Keratinocyte (primary cell): ENCODE measurements at regions not wholly inside any gene's neighbourhood (a gene's known extent, or its start where the extent isn't known, plus 50 kb on each side); places are given as distances from the start of the nearest gene placed in this dataset.
"Not testable (repeated sequence)": the region's sequence is repeated elsewhere in the genome, so short reads cannot be mapped to it uniquely, and the experiment has no call there.

ENCODE experiments used
- EZH2 ChIP-seq: IDR thresholded peaks from one replicate; pipeline ENCODE4 v1.6.1; 2012; ENCODE audit warnings: inconsistent platforms, mild to moderate bottlenecking, low read length, moderate library complexity
- TF ChIP-seq, protein P1 (sequence below), 3 experiments: IDR thresholded peaks in 1 of 3; conservative IDR thresholded peaks in 1 of 3; optimal IDR thresholded peaks in 1 of 3; 2 replicates in 2 of 3; 3 replicates in 1 of 3; pipeline versions ENCODE3 to v1.5.1; 2011; ENCODE audit warnings: low read length in 3 of 3, mild to moderate bottlenecking in 3 of 3, moderate library complexity in 2 of 3, control low read depth in 1 of 3, inconsistent platforms in 1 of 3; ENCODE audit not compliant: insufficient read depth in 2 of 3; ENCODE audit errors: extremely low read depth in 1 of 3

DNA sequence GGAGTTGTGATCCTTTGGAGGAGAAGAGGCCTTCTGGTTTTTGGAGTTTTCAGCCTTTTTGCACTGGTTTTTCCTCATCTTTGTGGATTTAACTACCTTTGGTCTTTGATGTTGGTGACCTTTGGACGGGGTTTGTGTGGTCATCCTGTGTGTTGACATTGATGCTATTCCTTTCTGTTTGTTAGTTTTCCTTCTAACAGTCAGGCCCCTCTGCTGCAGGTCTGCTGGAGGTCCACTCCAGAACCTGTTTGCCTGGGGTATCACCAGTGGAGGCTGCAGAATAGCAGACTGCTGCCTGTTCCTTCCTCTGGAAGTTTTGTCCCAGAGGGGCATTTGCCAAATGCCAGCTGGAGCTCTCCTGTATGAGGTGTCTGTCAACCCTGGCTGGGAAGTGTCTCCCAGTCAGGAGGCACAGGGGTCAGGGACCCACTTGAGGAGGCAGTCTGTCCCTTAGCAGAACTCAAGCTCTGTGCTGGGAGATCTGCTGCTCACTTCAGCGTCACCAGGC is 149.4 kb upstream of the G2E3 start:
- TF ChIP-seq, protein P1, sequence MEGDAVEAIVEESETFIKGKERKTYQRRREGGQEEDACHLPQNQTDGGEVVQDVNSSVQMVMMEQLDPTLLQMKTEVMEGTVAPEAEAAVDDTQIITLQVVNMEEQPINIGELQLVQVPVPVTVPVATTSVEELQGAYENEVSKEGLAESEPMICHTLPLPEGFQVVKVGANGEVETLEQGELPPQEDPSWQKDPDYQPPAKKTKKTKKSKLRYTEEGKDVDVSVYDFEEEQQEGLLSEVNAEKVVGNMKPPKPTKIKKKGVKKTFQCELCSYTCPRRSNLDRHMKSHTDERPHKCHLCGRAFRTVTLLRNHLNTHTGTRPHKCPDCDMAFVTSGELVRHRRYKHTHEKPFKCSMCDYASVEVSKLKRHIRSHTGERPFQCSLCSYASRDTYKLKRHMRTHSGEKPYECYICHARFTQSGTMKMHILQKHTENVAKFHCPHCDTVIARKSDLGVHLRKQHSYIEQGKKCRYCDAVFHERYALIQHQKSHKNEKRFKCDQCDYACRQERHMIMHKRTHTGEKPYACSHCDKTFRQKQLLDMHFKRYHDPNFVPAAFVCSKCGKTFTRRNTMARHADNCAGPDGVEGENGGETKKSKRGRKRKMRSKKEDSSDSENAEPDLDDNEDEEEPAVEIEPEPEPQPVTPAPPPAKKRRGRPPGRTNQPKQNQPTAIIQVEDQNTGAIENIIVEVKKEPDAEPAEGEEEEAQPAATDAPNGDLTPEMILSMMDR (optimal IDR thresholded peaks at IDR 0.05 in 1 of 3, IDR thresholded peaks at IDR 0.05 in 1 of 3, conservative IDR thresholded peaks at IDR 0.05 in 1 of 3; ENCODE audit: extremely low read depth in 1 of 3, insufficient read depth in 2 of 3, low read length in 3 of 3) = not testable (repeated sequence)
- TF ChIP-seq EZH2 = not testable (repeated sequence)
